Stimulated activated CD4-positive, alpha-beta T cell treated with anti-CD3 and anti-CD28 coated beads, Interleukin-4, amount 100 ng/mL, for 48 hours (primary cell): ENCODE measurements at regions not wholly inside any gene's neighbourhood (a gene's known extent, or its start where the extent isn't known, plus 50 kb on each side); places are given as distances from the start of the nearest gene placed in this dataset.
"Not testable (repeated sequence)": the region's sequence is repeated elsewhere in the genome, so short reads cannot be mapped to it uniquely, and the experiment has no call there.

Experiments used
- DNase-seq, 2 donors: peaks; one replicate each; pipeline ENCODE4 v3.0.0-alpha.2; 2020; ENCODE audit warnings: low read depth in 2 of 2

GRCh38 chr9:75457474-75458011 lies 369.2 kb downstream of the OSTF1 start:
- no peak for DNase-seq

- not testable (repeated sequence) for DNase-seq
Measured at GRCh38 chr9:75459311-75459710, 371.0 kb downstream of the OSTF1 start.

- DNase-seq, result no peak
Measured at GRCh38 chr9:75461183-75461582, 372.9 kb downstream of the OSTF1 start.

GRCh38 chr9:75462866-75463265 lies 374.6 kb downstream of the OSTF1 start:
- no peak for DNase-seq

GRCh38 chr9:75463871-75464270 lies 375.6 kb downstream of the OSTF1 start:
- DNase-seq, result no peak

GRCh38 chr9:75464726-75465125 lies 376.4 kb downstream of the OSTF1 start:
- no peak for DNase-seq

- DNase-seq, result no peak
Measured at GRCh38 chr9:75467142-75467541, 378.8 kb downstream of the OSTF1 start.

GRCh38 chr9:75471549-75472114 lies 383.3 kb downstream of the OSTF1 start:
- DNase-seq, result no peak

- DNase-seq, result no peak
Measured at GRCh38 chr9:75482566-75482965, 394.3 kb downstream of the OSTF1 start.

- DNase-seq, result no peak
Measured at GRCh38 chr9:75483636-75484035, 395.3 kb downstream of the OSTF1 start.

GRCh38 chr9:75487856-75488718 lies 399.8 kb downstream of the OSTF1 start:
- DNase-seq, result no peak

GRCh38 chr9:75488719-75489110 lies 400.4 kb downstream of the OSTF1 start:
- no peak for DNase-seq

- DNase-seq, result no peak
Measured at GRCh38 chr9:75490326-75490725, 400.1 kb upstream of the PCSK5 start.

GRCh38 chr9:75491533-75491932 lies 398.9 kb upstream of the PCSK5 start:
- no peak for DNase-seq

GRCh38 chr9:75499812-75500211 lies 390.7 kb upstream of the PCSK5 start:
- no peak for DNase-seq

- no peak for DNase-seq
Measured at GRCh38 chr9:75500479-75500878, 390.0 kb upstream of the PCSK5 start.

GRCh38 chr9:75500940-75501339 lies 389.5 kb upstream of the PCSK5 start:
- not testable (repeated sequence) for DNase-seq

- no peak for DNase-seq
Measured at GRCh38 chr9:75504721-75505120, 385.8 kb upstream of the PCSK5 start.

- DNase-seq, result no peak
Measured at GRCh38 chr9:75505654-75506053, 384.8 kb upstream of the PCSK5 start.

GRCh38 chr9:75529463-75529862 lies 361.0 kb upstream of the PCSK5 start:
- no peak for DNase-seq

- DNase-seq, result no peak
Measured at GRCh38 chr9:75531588-75531987, 358.9 kb upstream of the PCSK5 start.

GRCh38 chr9:75532233-75533050 lies 358.0 kb upstream of the PCSK5 start:
- DNase-seq, result no peak
